SK-N-SH treated with all-trans-retinoic acid at 6 μM for 48 hours (cell line): ENCODE measurements at regions not wholly inside any gene's neighbourhood (a gene's known extent, or its start where the extent isn't known, plus 50 kb on each side); places are given as distances from the start of the nearest gene placed in this dataset.
"Not testable (repeated sequence)": the region's sequence is repeated elsewhere in the genome, so short reads cannot be mapped to it uniquely, and the experiment has no call there.

Source experiments
- ATAC-seq: fragments of 200-7000 bp; cut with Tn5 transposase; 3 replicates; pipeline ENCODE4 v1.9.1; 2020; ENCODE audit warnings: mild to moderate bottlenecking, moderate library complexity
- ARNTL ChIP-seq: fragments of 450-650 bp; formaldehyde crosslinking; IDR thresholded peaks from 2 replicates; pipeline ENCODE4 v1.5.0; 2020; ENCODE audit warnings: low read depth, mild to moderate bottlenecking, moderate library complexity, borderline replicate concordance
- CSDC2 ChIP-seq: fragments of 250-450 bp; sonication (Bioruptor Pico); IDR thresholded peaks from 2 replicates; pipeline ENCODE4 v1.5.0; 2020; ENCODE audit warnings: mild to moderate bottlenecking, moderate library complexity
- ESRRG ChIP-seq: fragments of 250-450 bp; sonication (Bioruptor Pico); IDR thresholded peaks from 2 replicates; pipeline ENCODE4 v1.6.1; 2021; ENCODE audit warnings: mild to moderate bottlenecking
- GLIS3 ChIP-seq: fragments of 250-450 bp; sonication (Bioruptor Pico); IDR thresholded peaks from 2 replicates; pipeline ENCODE4 v1.5.0; 2020; ENCODE audit warnings: mild to moderate bottlenecking, moderate library complexity
- ISL1 ChIP-seq: fragments of 250-450 bp; sonication (Bioruptor Pico); IDR thresholded peaks from 2 replicates; pipeline ENCODE4 v2.1.2; 2022; ENCODE audit warnings: mild to moderate bottlenecking, moderate library complexity
- OSR1 ChIP-seq: fragments of 250-450 bp; sonication (Bioruptor Pico); IDR thresholded peaks from 2 replicates; pipeline ENCODE4 v1.8.0; 2022; ENCODE audit warnings: moderate library complexity, mild to moderate bottlenecking, inconsistent platforms
- SNAI2 ChIP-seq: fragments of 250-450 bp; sonication (Bioruptor Pico); IDR thresholded peaks from 2 replicates; pipeline ENCODE4 v1.5.0; 2020; ENCODE audit warnings: mild to moderate bottlenecking, moderate library complexity
- TCF4 ChIP-seq: fragments of 250-450 bp; sonication (Bioruptor Pico); IDR thresholded peaks from 2 replicates; pipeline ENCODE4 v1.8.0; 2021; ENCODE audit warnings: mild to moderate bottlenecking, moderate library complexity, borderline replicate concordance
- TOX ChIP-seq: fragments of 250-450 bp; sonication (Bioruptor Pico); IDR thresholded peaks from 2 replicates; pipeline ENCODE4 v1.8.0; 2021; ENCODE audit warnings: mild to moderate bottlenecking, moderate library complexity, borderline replicate concordance
- ZC3H10 ChIP-seq: fragments of 250-450 bp; sonication (Bioruptor Pico); IDR thresholded peaks from 2 replicates; pipeline ENCODE4 v1.5.1; 2021; ENCODE audit warnings: mild to moderate bottlenecking, moderate library complexity
- ZFP3 ChIP-seq: fragments of 250-450 bp; sonication (Bioruptor Pico); IDR thresholded peaks from 2 replicates; pipeline ENCODE4 v1.5.0; 2020; ENCODE audit warnings: mild to moderate bottlenecking, moderate library complexity
- ZFP30 ChIP-seq: fragments of 450-650 bp; formaldehyde crosslinking; IDR thresholded peaks from 2 replicates; pipeline ENCODE4 v1.5.0; 2022; ENCODE audit warnings: mild to moderate bottlenecking, moderate library complexity
- ZNF565 ChIP-seq: fragments of 450-650 bp; formaldehyde crosslinking; conservative IDR thresholded peaks from 2 replicates; pipeline ENCODE4 v1.5.0; 2020; ENCODE audit warnings: low read depth, mild to moderate bottlenecking, moderate library complexity
- ZNF70 ChIP-seq: fragments of 450-650 bp; formaldehyde crosslinking; IDR thresholded peaks from 2 replicates; pipeline ENCODE4 v1.5.0; 2020; ENCODE audit warnings: mild to moderate bottlenecking, moderate library complexity
- ZNF8 ChIP-seq: fragments of 450-650 bp; formaldehyde crosslinking; IDR thresholded peaks from 2 replicates; pipeline ENCODE4 v1.5.0; 2020; ENCODE audit warnings: mild to moderate bottlenecking, moderate library complexity
- TF ChIP-seq, protein P1 (sequence below): fragments of 250-450 bp; sonication (Bioruptor Pico); IDR thresholded peaks from 2 replicates; pipeline ENCODE4 v1.5.0; 2020; ENCODE audit warnings: mild to moderate bottlenecking, moderate library complexity
- TF ChIP-seq, protein P2 (sequence below): fragments of 250-450 bp; sonication (Bioruptor Pico); IDR thresholded peaks from 2 replicates; pipeline ENCODE4 v1.5.1; 2021; ENCODE audit warnings: mild to moderate bottlenecking, moderate library complexity
- TF ChIP-seq, protein P3 (sequence below): fragments of 250-450 bp; sonication (Bioruptor Pico); IDR thresholded peaks from 2 replicates; pipeline ENCODE4 v1.8.0; 2020; ENCODE audit warnings: mild to moderate bottlenecking, moderate library complexity, borderline replicate concordance
- TF ChIP-seq, protein P4 (sequence below): fragments of 250-450 bp; sonication (Bioruptor Pico); IDR thresholded peaks from 2 replicates; pipeline ENCODE4 v1.8.0; 2021; ENCODE audit warnings: low read depth, mild to moderate bottlenecking, moderate library complexity, borderline replicate concordance
- TF ChIP-seq, protein P5 (sequence below): fragments of 250-450 bp; sonication (Bioruptor Pico); IDR thresholded peaks from 2 replicates; pipeline ENCODE4 v1.5.1; 2020; ENCODE audit warnings: low read depth, mild to moderate bottlenecking, moderate library complexity

DNA sequence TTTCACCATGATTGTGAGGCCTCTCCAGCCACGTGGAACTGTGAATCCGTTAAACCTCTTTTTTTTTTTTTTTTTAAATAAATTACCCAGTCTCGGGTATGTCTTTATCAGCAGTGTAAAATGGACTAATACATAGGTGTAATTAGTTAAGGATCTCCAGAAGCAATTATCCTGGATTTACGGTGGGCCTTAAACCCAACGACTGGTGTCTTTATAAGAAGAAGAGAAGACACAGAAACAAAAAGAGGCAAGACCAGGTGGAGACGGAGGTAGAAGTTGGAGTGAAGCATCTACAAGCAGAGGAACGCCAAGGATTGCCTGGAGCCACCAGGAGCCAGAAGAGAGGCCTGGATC is 114.6 kb upstream of the MAP1LC3B2 start (continued):
- no peak for TF ChIP-seq ZNF8 (CRISPR knock-in tag)

DNA sequence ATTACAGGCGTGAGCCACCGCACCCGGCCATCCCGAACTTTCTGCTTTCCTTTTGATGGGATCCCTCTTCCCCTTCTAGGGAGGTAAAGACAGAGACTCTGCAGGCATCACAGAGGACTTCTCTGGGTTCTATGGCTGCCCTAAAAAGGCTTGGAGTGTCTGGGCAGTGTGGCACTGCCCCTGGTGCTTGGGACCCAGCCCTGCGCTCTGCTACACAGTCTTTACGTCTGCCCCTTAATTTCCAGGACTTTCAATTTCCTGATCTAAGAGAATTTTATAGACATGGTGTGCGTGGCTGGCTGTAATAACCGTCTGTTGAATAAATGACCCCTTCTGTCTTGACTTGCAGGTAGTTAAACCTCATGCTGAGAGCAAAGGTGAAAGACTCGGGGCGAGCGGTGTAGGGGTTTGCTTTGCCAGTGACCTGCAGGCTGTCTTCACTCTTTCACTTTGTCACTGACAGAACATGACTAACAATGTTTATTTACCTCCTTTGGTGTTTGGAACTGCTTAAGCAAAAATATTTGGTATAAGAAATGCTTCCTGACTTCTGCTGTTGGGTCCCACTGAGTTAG is 110.9 kb upstream of the MAP1LC3B2 start:
- no peak for TF ChIP-seq ZNF70 (CRISPR knock-in tag)
- TF ChIP-seq SNAI2 = no peak
- no peak for TF ChIP-seq TCF4 (CRISPR knock-in tag)
- TF ChIP-seq ESRRG = no peak
- TF ChIP-seq, protein P1, sequence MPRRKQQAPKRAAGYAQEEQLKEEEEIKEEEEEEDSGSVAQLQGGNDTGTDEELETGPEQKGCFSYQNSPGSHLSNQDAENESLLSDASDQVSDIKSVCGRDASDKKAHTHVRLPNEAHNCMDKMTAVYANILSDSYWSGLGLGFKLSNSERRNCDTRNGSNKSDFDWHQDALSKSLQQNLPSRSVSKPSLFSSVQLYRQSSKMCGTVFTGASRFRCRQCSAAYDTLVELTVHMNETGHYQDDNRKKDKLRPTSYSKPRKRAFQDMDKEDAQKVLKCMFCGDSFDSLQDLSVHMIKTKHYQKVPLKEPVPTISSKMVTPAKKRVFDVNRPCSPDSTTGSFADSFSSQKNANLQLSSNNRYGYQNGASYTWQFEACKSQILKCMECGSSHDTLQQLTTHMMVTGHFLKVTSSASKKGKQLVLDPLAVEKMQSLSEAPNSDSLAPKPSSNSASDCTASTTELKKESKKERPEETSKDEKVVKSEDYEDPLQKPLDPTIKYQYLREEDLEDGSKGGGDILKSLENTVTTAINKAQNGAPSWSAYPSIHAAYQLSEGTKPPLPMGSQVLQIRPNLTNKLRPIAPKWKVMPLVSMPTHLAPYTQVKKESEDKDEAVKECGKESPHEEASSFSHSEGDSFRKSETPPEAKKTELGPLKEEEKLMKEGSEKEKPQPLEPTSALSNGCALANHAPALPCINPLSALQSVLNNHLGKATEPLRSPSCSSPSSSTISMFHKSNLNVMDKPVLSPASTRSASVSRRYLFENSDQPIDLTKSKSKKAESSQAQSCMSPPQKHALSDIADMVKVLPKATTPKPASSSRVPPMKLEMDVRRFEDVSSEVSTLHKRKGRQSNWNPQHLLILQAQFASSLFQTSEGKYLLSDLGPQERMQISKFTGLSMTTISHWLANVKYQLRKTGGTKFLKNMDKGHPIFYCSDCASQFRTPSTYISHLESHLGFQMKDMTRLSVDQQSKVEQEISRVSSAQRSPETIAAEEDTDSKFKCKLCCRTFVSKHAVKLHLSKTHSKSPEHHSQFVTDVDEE (CRISPR knock-in tag) = no peak
- no peak for TF ChIP-seq ZC3H10
- TF ChIP-seq, protein P2, sequence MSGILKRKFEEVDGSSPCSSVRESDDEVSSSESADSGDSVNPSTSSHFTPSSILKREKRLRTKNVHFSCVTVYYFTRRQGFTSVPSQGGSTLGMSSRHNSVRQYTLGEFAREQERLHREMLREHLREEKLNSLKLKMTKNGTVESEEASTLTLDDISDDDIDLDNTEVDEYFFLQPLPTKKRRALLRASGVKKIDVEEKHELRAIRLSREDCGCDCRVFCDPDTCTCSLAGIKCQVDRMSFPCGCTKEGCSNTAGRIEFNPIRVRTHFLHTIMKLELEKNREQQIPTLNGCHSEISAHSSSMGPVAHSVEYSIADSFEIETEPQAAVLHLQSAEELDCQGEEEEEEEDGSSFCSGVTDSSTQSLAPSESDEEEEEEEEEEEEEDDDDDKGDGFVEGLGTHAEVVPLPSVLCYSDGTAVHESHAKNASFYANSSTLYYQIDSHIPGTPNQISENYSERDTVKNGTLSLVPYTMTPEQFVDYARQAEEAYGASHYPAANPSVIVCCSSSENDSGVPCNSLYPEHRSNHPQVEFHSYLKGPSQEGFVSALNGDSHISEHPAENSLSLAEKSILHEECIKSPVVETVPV (CRISPR knock-in tag) = no peak
- TF ChIP-seq ZFP30 (CRISPR knock-in tag) = no peak
- TF ChIP-seq ARNTL = no peak
- TF ChIP-seq ISL1 (CRISPR knock-in tag) = no peak
- no peak for TF ChIP-seq TOX (CRISPR knock-in tag)
- TF ChIP-seq GLIS3 (CRISPR knock-in tag) = no peak
- no peak for TF ChIP-seq OSR1
- TF ChIP-seq, protein P3, sequence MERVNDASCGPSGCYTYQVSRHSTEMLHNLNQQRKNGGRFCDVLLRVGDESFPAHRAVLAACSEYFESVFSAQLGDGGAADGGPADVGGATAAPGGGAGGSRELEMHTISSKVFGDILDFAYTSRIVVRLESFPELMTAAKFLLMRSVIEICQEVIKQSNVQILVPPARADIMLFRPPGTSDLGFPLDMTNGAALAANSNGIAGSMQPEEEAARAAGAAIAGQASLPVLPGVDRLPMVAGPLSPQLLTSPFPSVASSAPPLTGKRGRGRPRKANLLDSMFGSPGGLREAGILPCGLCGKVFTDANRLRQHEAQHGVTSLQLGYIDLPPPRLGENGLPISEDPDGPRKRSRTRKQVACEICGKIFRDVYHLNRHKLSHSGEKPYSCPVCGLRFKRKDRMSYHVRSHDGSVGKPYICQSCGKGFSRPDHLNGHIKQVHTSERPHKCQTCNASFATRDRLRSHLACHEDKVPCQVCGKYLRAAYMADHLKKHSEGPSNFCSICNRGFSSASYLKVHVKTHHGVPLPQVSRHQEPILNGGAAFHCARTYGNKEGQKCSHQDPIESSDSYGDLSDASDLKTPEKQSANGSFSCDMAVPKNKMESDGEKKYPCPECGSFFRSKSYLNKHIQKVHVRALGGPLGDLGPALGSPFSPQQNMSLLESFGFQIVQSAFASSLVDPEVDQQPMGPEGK (CRISPR knock-in tag) = no peak
- TF ChIP-seq, protein P4, sequence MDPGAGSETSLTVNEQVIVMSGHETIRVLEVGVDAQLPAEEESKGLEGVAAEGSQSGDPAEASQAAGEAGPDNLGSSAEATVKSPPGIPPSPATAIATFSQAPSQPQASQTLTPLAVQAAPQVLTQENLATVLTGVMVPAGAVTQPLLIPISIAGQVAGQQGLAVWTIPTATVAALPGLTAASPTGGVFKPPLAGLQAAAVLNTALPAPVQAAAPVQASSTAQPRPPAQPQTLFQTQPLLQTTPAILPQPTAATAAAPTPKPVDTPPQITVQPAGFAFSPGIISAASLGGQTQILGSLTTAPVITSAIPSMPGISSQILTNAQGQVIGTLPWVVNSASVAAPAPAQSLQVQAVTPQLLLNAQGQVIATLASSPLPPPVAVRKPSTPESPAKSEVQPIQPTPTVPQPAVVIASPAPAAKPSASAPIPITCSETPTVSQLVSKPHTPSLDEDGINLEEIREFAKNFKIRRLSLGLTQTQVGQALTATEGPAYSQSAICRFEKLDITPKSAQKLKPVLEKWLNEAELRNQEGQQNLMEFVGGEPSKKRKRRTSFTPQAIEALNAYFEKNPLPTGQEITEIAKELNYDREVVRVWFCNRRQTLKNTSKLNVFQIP (CRISPR knock-in tag) = no peak
- no peak for TF ChIP-seq ZNF565
- no peak for TF ChIP-seq CSDC2 (CRISPR knock-in tag)
- TF ChIP-seq, protein P5, sequence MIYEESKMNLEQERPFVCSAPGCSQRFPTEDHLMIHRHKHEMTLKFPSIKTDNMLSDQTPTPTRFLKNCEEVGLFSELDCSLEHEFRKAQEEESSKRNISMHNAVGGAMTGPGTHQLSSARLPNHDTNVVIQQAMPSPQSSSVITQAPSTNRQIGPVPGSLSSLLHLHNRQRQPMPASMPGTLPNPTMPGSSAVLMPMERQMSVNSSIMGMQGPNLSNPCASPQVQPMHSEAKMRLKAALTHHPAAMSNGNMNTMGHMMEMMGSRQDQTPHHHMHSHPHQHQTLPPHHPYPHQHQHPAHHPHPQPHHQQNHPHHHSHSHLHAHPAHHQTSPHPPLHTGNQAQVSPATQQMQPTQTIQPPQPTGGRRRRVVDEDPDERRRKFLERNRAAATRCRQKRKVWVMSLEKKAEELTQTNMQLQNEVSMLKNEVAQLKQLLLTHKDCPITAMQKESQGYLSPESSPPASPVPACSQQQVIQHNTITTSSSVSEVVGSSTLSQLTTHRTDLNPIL (CRISPR knock-in tag) = no peak
- no peak for TF ChIP-seq ZNF8 (CRISPR knock-in tag)
- TF ChIP-seq ZFP3 = no peak
- no peak for ATAC-seq

DNA sequence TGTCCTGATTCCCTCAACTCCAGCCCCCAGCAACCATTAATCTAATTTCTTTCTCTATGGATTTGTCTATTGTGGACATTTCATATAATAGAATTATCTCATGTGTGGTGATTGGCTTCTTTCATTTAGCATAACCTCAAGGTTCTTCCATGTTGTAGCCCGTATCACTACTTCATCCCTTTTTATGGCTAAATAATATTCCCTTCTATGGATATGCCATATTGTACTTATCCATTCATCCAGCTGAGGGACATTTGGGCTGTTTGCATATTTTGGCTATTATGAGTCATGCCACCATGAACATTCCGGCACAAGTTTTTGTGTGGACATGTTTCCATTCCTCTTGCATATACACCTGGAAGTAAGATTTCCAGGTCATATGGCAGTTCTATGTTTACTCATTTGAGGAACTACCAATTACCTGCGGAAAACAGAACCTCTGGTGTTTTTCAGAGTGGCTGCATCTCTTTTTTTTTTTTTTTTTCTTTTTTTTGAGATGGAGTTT is 108.7 kb upstream of the MAP1LC3B2 start:
- ATAC-seq = no peak
- no peak for TF ChIP-seq GLIS3 (CRISPR knock-in tag)
- TF ChIP-seq ZNF8 (CRISPR knock-in tag) = 0 out of 2 replicates have a peak, but pooled peaks have one; percentile 34

DNA sequence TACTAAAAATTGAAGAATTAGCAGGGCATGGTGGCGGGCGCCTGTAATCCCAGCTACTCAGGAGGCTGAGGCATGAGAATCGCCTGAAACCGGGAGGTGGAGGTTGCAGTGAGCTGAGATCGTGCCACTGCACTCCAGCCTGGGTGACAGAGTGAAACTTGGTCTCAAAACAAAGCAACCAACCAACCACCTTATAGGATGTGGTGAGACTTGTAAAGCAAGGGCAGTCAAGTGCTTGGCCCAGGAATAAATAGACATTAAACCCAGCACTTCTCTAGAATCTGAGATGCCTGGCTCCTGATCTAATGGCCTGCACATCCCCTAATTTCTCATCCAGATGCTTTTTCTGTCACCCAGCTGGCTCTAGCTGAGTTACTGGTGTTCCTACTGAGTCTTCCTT is 106.2 kb upstream of the MAP1LC3B2 start:
- ATAC-seq = not testable (repeated sequence)
